ENCODE measurements at regions not wholly inside any gene's neighbourhood (a gene's known extent, or its start where the extent isn't known, plus 50 kb on each side); places are given as distances from the start of the nearest gene placed in this dataset.

DNA sequence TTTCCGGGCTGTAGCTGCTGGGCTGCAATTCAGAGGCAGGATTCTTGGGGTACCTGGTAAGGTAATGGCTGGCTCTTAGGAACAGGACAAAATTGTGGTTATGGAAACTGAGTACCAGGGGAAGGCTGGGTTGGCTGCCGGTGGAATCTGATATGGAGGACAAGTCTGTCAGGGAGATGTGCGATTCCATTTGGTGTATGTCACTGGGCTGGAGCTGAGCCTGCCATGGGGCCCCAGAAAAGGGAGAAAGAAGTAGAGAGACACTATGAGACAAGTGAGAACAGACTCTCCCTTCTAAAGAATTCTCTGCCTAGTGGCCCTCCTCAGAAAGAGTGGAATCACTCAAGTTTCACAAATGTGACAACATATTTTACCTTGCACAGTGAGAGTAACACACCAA is 368.2 kb upstream of the ROPN1 start:
- TF ChIP-seq, protein P1, sequence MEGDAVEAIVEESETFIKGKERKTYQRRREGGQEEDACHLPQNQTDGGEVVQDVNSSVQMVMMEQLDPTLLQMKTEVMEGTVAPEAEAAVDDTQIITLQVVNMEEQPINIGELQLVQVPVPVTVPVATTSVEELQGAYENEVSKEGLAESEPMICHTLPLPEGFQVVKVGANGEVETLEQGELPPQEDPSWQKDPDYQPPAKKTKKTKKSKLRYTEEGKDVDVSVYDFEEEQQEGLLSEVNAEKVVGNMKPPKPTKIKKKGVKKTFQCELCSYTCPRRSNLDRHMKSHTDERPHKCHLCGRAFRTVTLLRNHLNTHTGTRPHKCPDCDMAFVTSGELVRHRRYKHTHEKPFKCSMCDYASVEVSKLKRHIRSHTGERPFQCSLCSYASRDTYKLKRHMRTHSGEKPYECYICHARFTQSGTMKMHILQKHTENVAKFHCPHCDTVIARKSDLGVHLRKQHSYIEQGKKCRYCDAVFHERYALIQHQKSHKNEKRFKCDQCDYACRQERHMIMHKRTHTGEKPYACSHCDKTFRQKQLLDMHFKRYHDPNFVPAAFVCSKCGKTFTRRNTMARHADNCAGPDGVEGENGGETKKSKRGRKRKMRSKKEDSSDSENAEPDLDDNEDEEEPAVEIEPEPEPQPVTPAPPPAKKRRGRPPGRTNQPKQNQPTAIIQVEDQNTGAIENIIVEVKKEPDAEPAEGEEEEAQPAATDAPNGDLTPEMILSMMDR (conservative IDR thresholded peaks at IDR 0.05 in 1 of 2, IDR thresholded peaks at IDR 0.05 in 1 of 2; ENCODE audit: low read depth in 1 of 2, low read length in 2 of 2) = no peak
- no peak for TF ChIP-seq EZH2 (IDR thresholded peaks at IDR 0.05; ENCODE audit: low read length, missing control alignments)

All from fibroblast of lung (primary cell).